ENCODE measurements at regions not wholly inside any gene's neighbourhood (a gene's known extent, or its start where the extent isn't known, plus 50 kb on each side); places are given as distances from the start of the nearest gene placed in this dataset.

- Histone ChIP-seq H3K4me1 (no peaks in the 10 kb centered on the region), H3K36me3 (no peaks in the 10 kb centered on the region), H3K27me3 (no peaks in the 10 kb centered on the region), H3K27ac (no peak overlapping the region), H3K4me3 (no peak overlapping the region), H3K9me3 (no peaks in the 10 kb centered on the region)
- TF ChIP-seq CTCF (IDR thresholded peaks at IDR 0.05) (no peak), POLR2A (IDR thresholded peaks at IDR 0.05) (no peak)
- intact Hi-C loops (cut with DNase I; ENCODE audit: low total_unique reads) = no loop called here
- no peak for DNase-seq
Measured at GRCh38 chr1:73953586-73953985, 244.4 kb downstream of the LRRIQ3 start.

GRCh38 chr1:73953186-73953585, 244.8 kb downstream of the LRRIQ3 start:
- intact Hi-C loops (cut with DNase I; ENCODE audit: low total_unique reads) = no loop called here
- no peaks in the 10 kb centered on the region for H3K36me3 ChIP-seq
- no peaks in the 10 kb centered on the region for H3K27me3 ChIP-seq
- no peak overlapping the region for H3K27ac ChIP-seq
- H3K4me1 ChIP-seq = no peaks in the 10 kb centered on the region
- no peaks in the 10 kb centered on the region for H3K9me3 ChIP-seq
- no peak overlapping the region for H3K4me3 ChIP-seq
- TF ChIP-seq CTCF (IDR thresholded peaks at IDR 0.05) = no peak
- no peak for TF ChIP-seq POLR2A (IDR thresholded peaks at IDR 0.05)
- DNase-seq = no peak

- Histone ChIP-seq H3K4me1 (no peaks in the 10 kb centered on the region), H3K9me3 (no peaks in the 10 kb centered on the region), H3K4me3 (no peak overlapping the region), H3K27me3 (no peaks in the 10 kb centered on the region), H3K27ac (no peak overlapping the region), H3K36me3 (no peaks in the 10 kb centered on the region)
- no peak for TF ChIP-seq POLR2A (IDR thresholded peaks at IDR 0.05)
- no peak for TF ChIP-seq CTCF (IDR thresholded peaks at IDR 0.05)
- no peak for DNase-seq
- intact Hi-C loops (cut with DNase I; ENCODE audit: low total_unique reads) = no loop called here
Measured at GRCh38 chr1:73948055-73948454, 249.9 kb downstream of the LRRIQ3 start.

- H3K9me3 ChIP-seq = no peaks in the 10 kb centered on the region
- no peak for DNase-seq
- intact Hi-C loops (cut with DNase I; ENCODE audit: low total_unique reads) = no loop called here
- no peaks in the 10 kb centered on the region for H3K36me3 ChIP-seq
- H3K4me3 ChIP-seq = no peak overlapping the region
- no peak for TF ChIP-seq POLR2A (IDR thresholded peaks at IDR 0.05)
- TF ChIP-seq CTCF (IDR thresholded peaks at IDR 0.05) = no peak
- H3K4me1 ChIP-seq = no peaks in the 10 kb centered on the region
- no peaks in the 10 kb centered on the region for H3K27me3 ChIP-seq
- H3K27ac ChIP-seq = no peak overlapping the region
Measured at GRCh38 chr1:73947009-73947408, 251.0 kb downstream of the LRRIQ3 start.

GRCh38 chr1:73943270-73943669, 254.7 kb downstream of the LRRIQ3 start:
- DNase-seq = no peak
- TF ChIP-seq POLR2A (IDR thresholded peaks at IDR 0.05) = no peak
- TF ChIP-seq CTCF (IDR thresholded peaks at IDR 0.05) = no peak
- Histone ChIP-seq H3K4me3 (no peak overlapping the region), H3K4me1 (no peaks in the 10 kb centered on the region), H3K9me3 (no peaks in the 10 kb centered on the region), H3K36me3 (no peaks in the 10 kb centered on the region), H3K27me3 (no peaks in the 10 kb centered on the region), H3K27ac (no peak overlapping the region)
- intact Hi-C loops (cut with DNase I; ENCODE audit: low total_unique reads) = no loop called here

Data from uterus (tissue), 3 donors.